Activated T-helper 1 cell treated with anti-CD3 and anti-CD28 coated beads, Interleukin-12 subunit alpha, Interleukin-12 subunit beta, Interleukin-2, Interleukin-4 antibody, amounts not matched to agents 30 ng/mL and 10 ng/mL and 1 ng/mL, durations not matched to agents 14 hours and 24 hours and 36 hours (primary cell): ENCODE measurements at regions not wholly inside any gene's neighbourhood (a gene's known extent, or its start where the extent isn't known, plus 50 kb on each side); places are given as distances from the start of the nearest gene placed in this dataset.

Experiments
- DNase-seq: peaks from one replicate; pipeline ENCODE4 v3.0.0; 2021; ENCODE audit warnings: low spot score
- H3K27ac Mint-ChIP-seq: one replicate; pipeline ENCODE4 v1.8.0; 2021; ENCODE audit warnings: mild to moderate bottlenecking, mixed read lengths
- H3K27me3 Mint-ChIP-seq: one replicate; pipeline ENCODE4 v1.8.0; 2022; ENCODE audit warnings: mild to moderate bottlenecking, moderate library complexity, mixed read lengths; ENCODE audit not compliant: insufficient read depth
- H3K36me3 Mint-ChIP-seq: one replicate; pipeline ENCODE4 v1.8.0; 2021; ENCODE audit warnings: low read depth, mixed read lengths
- H3K4me1 Mint-ChIP-seq: one replicate; pipeline ENCODE4 v1.8.0; 2021; ENCODE audit warnings: low read depth, mixed read lengths
- H3K4me3 Mint-ChIP-seq: one replicate; pipeline ENCODE4 v1.8.0; 2021; ENCODE audit warnings: mild to moderate bottlenecking, moderate library complexity, mixed read lengths
- H3K9me3 Mint-ChIP-seq: one replicate; pipeline ENCODE4 v1.8.0; 2021; ENCODE audit warnings: mixed read lengths
- intact Hi-C: fragments of 100-400 bp; cut with micrococcal nuclease; formaldehyde crosslinking; loops from one replicate; pipeline ENCODE4 v1.15.1; 2024

- Mint-ChIP-seq H3K27me3 (peaks cover 50% of the 10 kb centered on the region), H3K9me3 (no peaks in the 10 kb centered on the region), H3K27ac (no peak overlapping the region), H3K4me3 (no peak overlapping the region), H3K36me3 (no peaks in the 10 kb centered on the region), H3K4me1 (peaks cover 7% of the 10 kb centered on the region)
- no peak for DNase-seq
- intact Hi-C loops: no loop called here
Observed at GRCh38 chr3:124587053-124587408, 143.2 kb upstream of the UMPS start.

GRCh38 chr3:124588036-124588435 is 142.2 kb upstream of the UMPS start:
- Mint-ChIP-seq H3K36me3 (no peaks in the 10 kb centered on the region), H3K9me3 (no peaks in the 10 kb centered on the region), H3K4me1 (peaks cover 14% of the 10 kb centered on the region), H3K27ac (no peak overlapping the region), H3K27me3 (peaks cover 49% of the 10 kb centered on the region), H3K4me3 (no peak overlapping the region)
- no peak for DNase-seq
- intact Hi-C loops: no loop called here

GRCh38 chr3:124588794-124589193 is 141.5 kb upstream of the UMPS start:
- H3K27ac Mint-ChIP-seq: no peak overlapping the region
- H3K4me1 Mint-ChIP-seq: peaks cover 22% of the 10 kb centered on the region
- no peak overlapping the region for H3K4me3 Mint-ChIP-seq
- no peaks in the 10 kb centered on the region for H3K36me3 Mint-ChIP-seq
- no peak for DNase-seq
- intact Hi-C loops: no loop called here
- H3K27me3 Mint-ChIP-seq: peaks cover 48% of the 10 kb centered on the region
- no peaks in the 10 kb centered on the region for H3K9me3 Mint-ChIP-seq

GRCh38 chr3:124591699-124592098 is 138.6 kb upstream of the UMPS start:
- no peak overlapping the region for H3K27ac Mint-ChIP-seq
- H3K4me1 Mint-ChIP-seq: peaks cover 16% of the 10 kb centered on the region
- no peak for DNase-seq
- H3K36me3 Mint-ChIP-seq: no peaks in the 10 kb centered on the region
- intact Hi-C loops: no loop called here
- H3K9me3 Mint-ChIP-seq: no peaks in the 10 kb centered on the region
- H3K27me3 Mint-ChIP-seq: peaks cover 24% of the 10 kb centered on the region
- H3K4me3 Mint-ChIP-seq: no peak overlapping the region

- Mint-ChIP-seq H3K36me3 (no peaks in the 10 kb centered on the region), H3K9me3 (no peaks in the 10 kb centered on the region), H3K4me3 (no peak overlapping the region), H3K27ac (no peak overlapping the region), H3K27me3 (peaks cover 21% of the 10 kb centered on the region), H3K4me1 (peaks cover 16% of the 10 kb centered on the region)
- no peak for DNase-seq
- intact Hi-C loops: loop anchor here (1.0 kb wide), 1 partner anchor 46 kb away; no protein-coding TSS in a partner anchor
Observed at GRCh38 chr3:124592658-124593441, 137.4 kb upstream of the UMPS start.

GRCh38 chr3:124593442-124593829 is 136.8 kb upstream of the UMPS start:
- H3K27me3 Mint-ChIP-seq: peaks cover 18% of the 10 kb centered on the region
- DNase-seq: no peak
- H3K9me3 Mint-ChIP-seq: no peaks in the 10 kb centered on the region
- H3K36me3 Mint-ChIP-seq: no peaks in the 10 kb centered on the region
- H3K4me1 Mint-ChIP-seq: peaks cover 16% of the 10 kb centered on the region
- intact Hi-C loops: loop anchor here (1.0 kb wide), 1 partner anchor 46 kb away; no protein-coding TSS in a partner anchor
- H3K27ac Mint-ChIP-seq: no peak overlapping the region
- no peak overlapping the region for H3K4me3 Mint-ChIP-seq

- Mint-ChIP-seq H3K27ac (no peak overlapping the region), H3K4me3 (no peak overlapping the region), H3K4me1 (peaks cover 16% of the 10 kb centered on the region), H3K9me3 (no peaks in the 10 kb centered on the region), H3K27me3 (peaks cover 20% of the 10 kb centered on the region), H3K36me3 (no peaks in the 10 kb centered on the region)
- intact Hi-C loops: no loop called here
- no peak for DNase-seq
Observed at GRCh38 chr3:124594581-124594980, 135.7 kb upstream of the UMPS start.

DNA sequence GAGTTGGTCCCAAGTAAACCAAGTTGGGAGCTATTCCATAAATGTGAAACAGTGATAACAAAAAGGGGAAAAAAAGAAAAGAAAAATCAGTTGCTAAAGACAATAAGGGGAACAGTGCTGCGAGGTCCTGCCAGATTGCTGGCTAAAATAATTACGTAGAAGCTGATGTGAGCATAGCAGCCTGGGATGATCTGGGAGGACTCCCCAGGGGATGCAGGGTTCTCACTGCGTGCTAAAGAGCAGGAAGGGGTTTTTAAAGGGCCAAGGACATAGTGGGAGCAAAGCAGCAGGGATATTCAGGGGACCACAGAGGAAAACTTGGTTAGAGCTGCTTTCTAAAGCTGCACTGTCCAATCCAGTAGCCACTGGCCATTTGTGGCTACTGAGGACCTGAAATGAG is 133.0 kb upstream of the UMPS start:
- no peak for DNase-seq
- Mint-ChIP-seq H3K27me3 (peaks cover 19% of the 10 kb centered on the region), H3K36me3 (no peaks in the 10 kb centered on the region), H3K9me3 (no peaks in the 10 kb centered on the region), H3K27ac (no peak overlapping the region), H3K4me1 (peaks cover 16% of the 10 kb centered on the region), H3K4me3 (no peak overlapping the region)
- intact Hi-C loops: no loop called here

- Mint-ChIP-seq H3K36me3 (no peaks in the 10 kb centered on the region), H3K4me3 (no peak overlapping the region), H3K27me3 (peaks cover 19% of the 10 kb centered on the region), H3K27ac (no peak overlapping the region), H3K9me3 (no peaks in the 10 kb centered on the region), H3K4me1 (peaks cover 9% of the 10 kb centered on the region)
- DNase-seq: no peak
- intact Hi-C loops: no loop called here
Observed at GRCh38 chr3:124597979-124598378, 132.3 kb upstream of the UMPS start.

DNA sequence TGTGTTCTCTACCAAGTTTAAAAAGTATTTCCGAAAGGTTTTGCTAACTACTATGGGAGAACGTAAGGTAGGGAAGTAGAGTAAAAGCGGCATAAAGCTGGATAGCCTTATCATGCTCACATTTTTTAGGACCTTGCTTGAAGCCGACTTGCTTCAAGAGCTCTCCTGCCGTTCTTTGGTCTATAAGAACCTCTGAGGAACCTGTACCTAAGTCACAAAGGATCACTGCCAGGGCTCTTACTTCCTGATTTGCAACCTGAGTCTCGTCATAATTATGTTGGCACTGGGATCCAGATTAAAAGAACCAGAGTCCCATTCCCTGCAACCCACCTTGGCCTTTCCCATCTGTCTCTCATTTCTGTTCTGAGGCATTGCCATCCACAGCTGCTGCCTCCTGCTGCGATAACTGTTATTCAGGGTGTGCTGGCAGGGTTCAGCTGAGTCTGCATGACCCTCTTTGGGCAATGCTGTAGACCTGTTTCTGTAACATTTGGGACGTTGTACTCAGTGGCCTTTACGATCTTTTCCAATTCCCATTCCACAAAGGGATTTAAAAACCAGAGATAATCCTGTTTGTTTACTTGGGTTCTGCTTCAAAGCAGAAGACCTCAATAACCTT is 131.0 kb upstream of the UMPS start:
- H3K4me1 Mint-ChIP-seq: no peaks in the 10 kb centered on the region
- H3K36me3 Mint-ChIP-seq: no peaks in the 10 kb centered on the region
- intact Hi-C loops: no loop called here
- no peak overlapping the region for H3K27ac Mint-ChIP-seq
- DNase-seq: no peak
- H3K27me3 Mint-ChIP-seq: peaks cover 12% of the 10 kb centered on the region
- H3K4me3 Mint-ChIP-seq: no peak overlapping the region
- H3K9me3 Mint-ChIP-seq: no peaks in the 10 kb centered on the region

GRCh38 chr3:124599779-124600693 is 130.2 kb upstream of the UMPS start:
- Mint-ChIP-seq H3K27ac (no peak overlapping the region), H3K4me3 (no peak overlapping the region), H3K4me1 (no peaks in the 10 kb centered on the region), H3K9me3 (no peaks in the 10 kb centered on the region), H3K27me3 (peaks cover 12% of the 10 kb centered on the region), H3K36me3 (no peaks in the 10 kb centered on the region)
- DNase-seq: no peak
- intact Hi-C loops: no loop called here

DNA sequence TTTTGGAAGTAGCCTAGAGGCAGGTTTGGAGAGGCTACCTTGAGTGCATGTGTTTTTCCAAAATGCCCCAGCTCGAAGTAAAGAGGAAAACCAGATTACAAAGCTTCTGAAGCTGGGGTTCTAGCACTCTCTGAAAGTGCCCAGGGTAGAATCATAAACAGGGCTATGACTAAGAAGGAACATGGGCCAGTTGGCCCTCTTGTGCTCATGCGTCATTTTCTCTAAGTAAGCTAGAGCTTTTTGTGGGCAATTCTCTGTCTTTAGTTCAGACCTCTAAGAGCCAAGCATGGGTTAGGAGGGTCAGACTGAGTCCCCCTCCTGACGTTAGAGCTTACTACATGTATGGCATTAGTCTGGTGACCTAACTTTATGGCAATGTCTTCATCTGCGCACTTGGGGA is 129.5 kb upstream of the UMPS start:
- no peak for DNase-seq
- H3K4me1 Mint-ChIP-seq: no peaks in the 10 kb centered on the region

GRCh38 chr3:124601190-124601589 is 129.1 kb upstream of the UMPS start:
- intact Hi-C loops: no loop called here
- Mint-ChIP-seq H3K27ac (no peak overlapping the region), H3K4me1 (no peaks in the 10 kb centered on the region), H3K4me3 (no peak overlapping the region), H3K27me3 (peaks cover 15% of the 10 kb centered on the region), H3K9me3 (no peaks in the 10 kb centered on the region), H3K36me3 (no peaks in the 10 kb centered on the region)
- no peak for DNase-seq

More for the DNA sequence above, 129.5 kb upstream of the UMPS start:
- Mint-ChIP-seq H3K36me3 (no peaks in the 10 kb centered on the region), H3K9me3 (no peaks in the 10 kb centered on the region), H3K4me3 (no peak overlapping the region), H3K27ac (no peak overlapping the region), H3K27me3 (peaks cover 12% of the 10 kb centered on the region)
- intact Hi-C loops: no loop called here
